Pancreas (tissue), 10 donors: ENCODE measurements at regions not wholly inside any gene's neighbourhood (a gene's known extent, or its start where the extent isn't known, plus 50 kb on each side); places are given as distances from the start of the nearest gene placed in this dataset.

Source experiments
- ATAC-seq, 4 donors: fragments of 200-7000 bp; cut with Tn5 transposase; one replicate each; pipeline versions ENCODE4 v1.8.0 to v1.9.1; 2020; ENCODE audit warnings: mild to moderate bottlenecking in 4 of 4, moderate library complexity in 4 of 4
- DNase-seq, 6 donors: peaks; one replicate each; pipeline ENCODE4 v3.0.0-alpha.2; 2020
- FAIRE-seq: peaks from 2 replicates; lab custom pipeline; 2012; peaks lifted over from hg19 to GRCh38; lab: Jason Lieb, UNC
- H3K27ac ChIP-seq, 4 donors: fragments of 200-600 bp; sonication (generic); 1 replicate in 3 of 4; 2 replicates in 1 of 4; pipeline versions ENCODE4 v1.5.0 to v1.8.0; 2020
- H3K27me3 ChIP-seq, 4 donors: fragments of 200-600 bp; one replicate each; pipeline ENCODE4 v1.8.0; 2021
- H3K36me3 ChIP-seq, 3 donors: fragments of 200-600 bp; sonication (generic) in 1 of 3; one replicate each; pipeline versions ENCODE4 v1.5.0 to v1.8.0; 2020 to 2021
- H3K4me1 ChIP-seq, 3 donors: fragments of 200-600 bp; one replicate each; pipeline ENCODE4 v1.8.0; 2021
- H3K4me3 ChIP-seq, 4 donors: fragments of 200-600 bp; sonication (generic) in 2 of 4; one replicate each; pipeline versions ENCODE4 v1.5.0 to v1.8.0; 2020 to 2021
- H3K9me3 ChIP-seq, 4 donors: fragments of 200-600 bp; one replicate each; pipeline ENCODE4 v1.8.0; 2021
- CTCF ChIP-seq, 4 donors: fragments of 200-600 bp; sonication (generic) in 3 of 4; IDR thresholded peaks; one replicate each; pipeline versions ENCODE4 v1.5.0 to v1.8.0; 2021; ENCODE audit warnings: antibody characterized with exemption in 4 of 4
- WGBS, 2 donors: extraction: QIAGEN DNeasy Blood & Tissue Kit; methylation state at CpG; one replicate each; pipeline ENCODE4 v1.1.7; 2013; 5-methylcytosine and 5-hydroxymethylcytosine counted together
- intact Hi-C, 3 donors: fragments of 100-400 bp; cut with DNase I; formaldehyde crosslinking; loops; one replicate each; pipeline versions ENCODE4 v1.11.1 to v1.14.2; 2022
- donor health status: healthy with polysubstance abuse.
- donor health status: DM: no; HTN: no; CAD: no; lungs with moderate emphysema.
- donor health status: DM: no; HTN: no; CAD: no.
- donor health status: control.
- donor health status: control.
- donor health status: Bipolar disorder and iron deficiency.
- donor health status: DM: yes; HTN: yes; CAD: no.
- donor health status: DM: no; HTN: no; CAD: no.
- donor health status: DM: no; HTN: no; CAD: no.
- donor health status: DM: yes; HTN: yes; CAD: no.

- WGBS, 2 donors = 38 to 50% methylated on average over 1 of the region's 1 CpG
- H3K27me3 ChIP-seq = no peaks in the 10 kb centered on the region
- no peak for FAIRE-seq
- H3K9me3 ChIP-seq = no peaks in the 10 kb centered on the region
- no peak for DNase-seq
- no peak for TF ChIP-seq CTCF (IDR thresholded peaks at IDR 0.05)
- no peak overlapping the region for H3K4me3 ChIP-seq
- ATAC-seq = no peak
- intact Hi-C loops = loop anchor here in 1 of 3 donors (10.0 kb wide), 1 partner anchor 82 kb away; no protein-coding TSS in a partner anchor
- no peaks in the 10 kb centered on the region for H3K36me3 ChIP-seq
- peaks cover 0 to 4% (median 0%) of the 10 kb centered on the region in 3 donors for H3K4me1 ChIP-seq
- H3K27ac ChIP-seq = no peak overlapping the region
Observed at GRCh38 chr3:30112411-30112810, 494.0 kb upstream of the TGFBR2 start.

GRCh38 chr3:30112902-30113484 is 493.4 kb upstream of the TGFBR2 start:
- no peaks in the 10 kb centered on the region for H3K36me3 ChIP-seq
- intact Hi-C loops = loop anchor here in 1 of 3 donors (10.0 kb wide), 1 partner anchor 82 kb away; no protein-coding TSS in a partner anchor
- 0 to 15% methylated on average over 1 of the region's 1 CpG for WGBS, 2 donors
- no peak overlapping the region for H3K4me3 ChIP-seq
- H3K27me3 ChIP-seq = no peaks in the 10 kb centered on the region
- no peak overlapping the region for H3K27ac ChIP-seq
- FAIRE-seq (peak; percentile 80), DNase-seq (no peak), ATAC-seq (peak in 3 of 4 donors; percentile 58 to 74 (median 70))
- peaks cover 0 to 4% (median 0%) of the 10 kb centered on the region in 3 donors for H3K4me1 ChIP-seq
- peak in 3 of 4 donors; percentile 39 to 54 (median 48) for TF ChIP-seq CTCF (IDR thresholded peaks at IDR 0.05)
- H3K9me3 ChIP-seq = no peaks in the 10 kb centered on the region

GRCh38 chr3:30113906-30114305 is 492.5 kb upstream of the TGFBR2 start:
- no peak for ATAC-seq

GRCh38 chr3:30114918-30115317 is 491.5 kb upstream of the TGFBR2 start:
- intact Hi-C loops = loop anchor here in 1 of 3 donors (10.0 kb wide), 1 partner anchor 80 kb away; no protein-coding TSS in a partner anchor
- Histone ChIP-seq H3K27ac (no peak overlapping the region), H3K9me3 (no peaks in the 10 kb centered on the region), H3K36me3 (no peaks in the 10 kb centered on the region), H3K4me3 (no peak overlapping the region), H3K27me3 (no peaks in the 10 kb centered on the region), H3K4me1 (peaks cover 0 to 4% (median 0%) of the 10 kb centered on the region in 3 donors)
- DNase-seq = no peak
- ATAC-seq = no peak
- TF ChIP-seq CTCF (IDR thresholded peaks at IDR 0.05) = no peak
- no peak for FAIRE-seq
- WGBS, 2 donors = 61 to 68% methylated on average over 2 of the region's 2 CpGs

More at GRCh38 chr3:30113906-30114305, 492.5 kb upstream of the TGFBR2 start:
- WGBS, 2 donors = 73 to 84% methylated on average over 3 of the region's 3 CpGs
- Histone ChIP-seq H3K4me3 (no peak overlapping the region), H3K4me1 (peaks cover 0 to 4% (median 0%) of the 10 kb centered on the region in 3 donors), H3K36me3 (no peaks in the 10 kb centered on the region), H3K9me3 (no peaks in the 10 kb centered on the region), H3K27ac (no peak overlapping the region), H3K27me3 (no peaks in the 10 kb centered on the region)
- FAIRE-seq (no peak), DNase-seq (no peak)
- no peak for TF ChIP-seq CTCF (IDR thresholded peaks at IDR 0.05)
- intact Hi-C loops = loop anchor here in 1 of 3 donors (10.0 kb wide), 1 partner anchor 81 kb away; no protein-coding TSS in a partner anchor

- intact Hi-C loops = no loop called here
- FAIRE-seq = no peak
- WGBS, 2 donors = 55 to 79% methylated on average over 1 of the region's 1 CpG
Observed at GRCh38 chr3:30122359-30122758, 484.0 kb upstream of the TGFBR2 start.

More at GRCh38 chr3:30122359-30122758, 484.0 kb upstream of the TGFBR2 start:
- H3K27ac ChIP-seq = no peak overlapping the region
- no peaks in the 10 kb centered on the region for H3K36me3 ChIP-seq
- H3K27me3 ChIP-seq = no peaks in the 10 kb centered on the region
- no peak for DNase-seq
- no peak for ATAC-seq
- H3K9me3 ChIP-seq = no peaks in the 10 kb centered on the region
- no peak for TF ChIP-seq CTCF (IDR thresholded peaks at IDR 0.05)
- no peaks in the 10 kb centered on the region for H3K4me1 ChIP-seq
- no peak overlapping the region for H3K4me3 ChIP-seq
